DMS153 (cell line): ENCODE measurements at regions not wholly inside any gene's neighbourhood (a gene's known extent, or its start where the extent isn't known, plus 50 kb on each side); places are given as distances from the start of the nearest gene placed in this dataset.

Source experiments
- DNase-seq: peaks from one replicate; lab custom pipeline; 2025; lab: John Stamatoyannopoulos, UW

DNA sequence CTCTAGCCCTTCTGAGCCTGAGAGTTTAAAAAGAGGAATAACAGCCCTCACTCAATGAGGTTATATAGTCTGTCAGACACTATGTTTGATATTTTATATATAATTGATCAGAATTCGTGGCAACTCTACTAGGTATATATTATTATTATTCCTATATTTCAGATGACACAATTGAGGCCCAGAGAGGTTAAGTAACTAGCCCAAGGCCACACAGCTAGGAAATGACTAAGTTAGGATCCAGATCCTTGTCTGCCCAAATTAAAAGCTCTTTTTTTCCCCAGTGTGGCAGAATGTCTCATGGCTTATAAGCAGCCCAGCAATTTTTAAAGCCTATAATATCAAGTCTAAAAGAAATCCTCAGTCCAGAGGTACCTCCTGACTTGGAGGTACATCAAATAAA lies 1119.9 kb upstream of the AUTS2 start:
- no peak for DNase-seq

GRCh38 chr7:68482800-68483199 lies 1115.5 kb upstream of the AUTS2 start:
- no peak for DNase-seq

GRCh38 chr7:68484731-68485130 lies 1113.5 kb upstream of the AUTS2 start:
- DNase-seq: no peak

GRCh38 chr7:68485253-68485917 lies 1112.9 kb upstream of the AUTS2 start:
- DNase-seq: no peak

- DNase-seq: no peak
Measured at GRCh38 chr7:68488341-68489060, 1109.8 kb upstream of the AUTS2 start.

DNA sequence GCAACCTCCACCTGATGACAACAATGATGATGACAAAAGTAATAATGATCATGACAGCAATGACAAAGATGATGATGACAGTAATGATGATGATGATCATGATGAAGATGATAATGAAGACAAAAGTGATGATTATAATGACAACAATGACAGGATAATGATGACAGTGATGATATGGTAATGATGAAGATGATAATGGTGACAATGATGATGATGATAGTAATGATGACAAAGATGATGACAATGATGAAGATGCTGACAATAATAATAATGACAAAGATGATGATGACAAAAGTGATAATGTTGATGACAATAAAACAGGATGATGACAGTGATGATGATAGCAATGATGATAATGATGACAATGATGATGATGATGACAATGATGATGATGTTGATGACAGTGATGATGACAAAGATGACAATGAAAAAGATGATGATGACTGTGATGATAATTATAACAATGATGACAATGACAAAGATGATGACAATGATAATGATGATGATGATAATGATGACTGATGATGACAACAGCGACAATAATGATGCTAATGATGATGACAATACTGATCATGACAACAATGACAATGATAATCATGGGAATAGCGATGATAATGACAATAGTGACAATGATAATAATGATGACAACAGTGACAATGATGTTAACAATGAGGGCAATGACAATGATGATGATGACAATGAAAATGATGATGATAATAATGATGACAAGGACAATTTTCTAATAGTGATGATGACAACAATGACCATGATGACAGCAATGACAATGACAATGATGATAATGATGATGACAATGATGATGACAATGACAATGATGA lies 1106.5 kb upstream of the AUTS2 start:
- no peak for DNase-seq

DNA sequence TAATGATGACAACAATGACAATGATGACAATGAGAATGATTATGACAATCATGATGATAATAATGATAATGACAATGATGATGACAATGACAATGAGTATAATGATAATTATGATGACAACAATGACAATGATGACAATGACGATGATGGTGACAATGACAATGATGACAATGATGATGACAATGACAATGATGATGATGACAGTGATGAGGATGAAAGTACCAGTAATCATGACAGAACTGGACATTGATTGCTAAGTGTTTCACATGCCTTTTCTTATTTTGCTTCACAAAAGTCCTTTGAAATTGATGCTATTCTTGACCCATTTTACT lies 1106.0 kb upstream of the AUTS2 start:
- no peak for DNase-seq

DNA sequence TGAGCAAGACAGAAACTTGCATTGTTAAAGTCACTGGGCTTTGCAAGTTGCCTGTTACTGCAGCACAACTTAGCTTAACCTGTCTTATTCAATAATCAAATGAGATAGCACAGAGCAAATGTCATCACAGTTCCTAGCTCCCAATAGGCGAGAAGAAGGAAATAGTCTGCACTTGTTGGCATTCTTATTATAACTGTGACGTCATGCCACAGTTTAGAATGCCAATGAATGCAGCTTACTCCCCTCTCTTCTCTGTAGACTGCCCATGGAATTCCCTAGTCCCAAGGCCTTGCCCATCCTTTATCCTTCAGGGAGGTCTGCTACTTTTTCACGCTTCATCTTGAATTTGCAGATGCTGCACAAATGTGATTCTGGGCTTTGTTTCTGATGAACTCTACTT lies 1094.9 kb upstream of the AUTS2 start:
- DNase-seq: no peak

DNA sequence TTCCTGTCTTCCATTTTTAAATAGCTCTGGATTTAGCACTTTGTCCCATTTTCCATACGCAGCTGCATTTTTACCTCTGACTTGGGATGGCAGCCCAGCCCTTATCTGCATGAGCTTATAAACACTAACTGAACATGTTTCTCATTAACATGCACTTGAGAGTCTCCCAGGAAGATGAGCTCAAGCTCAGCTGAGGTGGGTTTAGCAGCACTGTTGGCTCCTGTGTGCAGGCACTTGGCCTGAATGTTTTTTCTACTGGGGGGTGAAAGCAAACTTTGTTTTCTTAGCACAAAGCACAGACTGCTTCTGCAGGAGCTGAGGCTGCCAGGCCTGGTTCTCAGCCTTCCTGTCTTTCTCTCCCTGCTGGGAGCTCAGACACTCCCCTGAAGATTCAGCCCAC lies 1093.6 kb upstream of the AUTS2 start:
- no peak for DNase-seq

GRCh38 chr7:68505721-68506120 lies 1092.6 kb upstream of the AUTS2 start:
- no peak for DNase-seq

DNA sequence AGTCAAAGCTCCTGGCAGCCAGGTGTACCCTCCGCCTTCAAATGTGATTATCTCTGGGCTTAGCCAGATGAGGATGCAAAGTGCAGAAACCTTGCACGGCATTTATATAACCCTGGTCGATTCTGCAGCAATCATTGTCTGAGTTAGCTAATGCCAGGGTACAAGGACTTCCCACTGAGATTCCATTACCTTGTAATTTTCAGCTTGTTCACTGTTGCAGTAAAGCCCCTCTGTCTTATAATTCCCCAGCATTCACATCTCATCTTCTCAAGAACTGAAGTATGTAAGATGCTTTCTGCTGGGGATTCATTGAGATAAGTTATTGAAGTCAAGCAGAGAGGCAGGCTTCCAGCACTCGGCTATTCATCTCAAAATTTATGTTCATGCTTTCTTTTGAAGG lies 1090.6 kb upstream of the AUTS2 start:
- no peak for DNase-seq

GRCh38 chr7:68509054-68509453 lies 1089.2 kb upstream of the AUTS2 start:
- DNase-seq: no peak

DNA sequence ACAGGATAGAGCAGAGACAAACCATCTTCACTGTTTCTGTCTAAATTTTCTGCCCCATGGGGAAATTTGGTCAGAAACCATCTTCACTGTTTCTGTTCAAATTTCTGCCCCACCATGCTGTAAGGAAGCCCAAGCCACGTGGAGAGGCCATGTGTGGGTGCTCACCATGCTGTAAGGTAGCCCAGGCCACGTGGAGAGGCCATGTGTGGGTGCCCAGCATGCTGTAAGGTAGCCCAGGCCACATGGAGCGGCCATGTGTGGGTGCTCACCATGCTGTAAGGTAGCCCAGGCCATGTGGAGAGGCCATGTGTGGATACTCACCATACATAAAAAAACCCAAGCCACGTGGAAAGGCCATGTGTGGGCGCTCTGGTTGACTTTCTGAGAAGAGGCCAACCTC lies 1088.7 kb upstream of the AUTS2 start:
- DNase-seq: no peak

DNA sequence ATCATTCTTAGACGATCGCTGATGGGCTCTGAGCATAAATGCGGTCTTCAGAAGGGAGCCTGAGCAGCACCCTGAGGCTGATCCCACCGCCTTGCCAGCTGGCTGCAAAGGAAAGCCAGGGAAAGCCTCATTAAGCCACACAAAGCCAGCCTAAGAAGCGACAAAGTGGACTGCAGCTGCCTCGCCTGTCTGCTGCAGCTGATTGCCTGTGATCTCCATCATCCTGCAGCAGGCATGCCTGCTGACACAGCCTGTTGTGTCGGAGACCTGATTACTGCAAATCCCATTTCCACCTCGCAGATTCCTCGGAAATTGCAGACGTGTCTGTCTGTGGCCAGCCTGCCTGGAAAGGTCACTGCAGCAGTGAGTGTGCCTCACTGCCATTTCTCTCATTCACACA lies 1087.0 kb upstream of the AUTS2 start:
- no peak for DNase-seq

GRCh38 chr7:68512466-68512865 lies 1085.8 kb upstream of the AUTS2 start:
- DNase-seq: no peak

GRCh38 chr7:68518060-68518459 lies 1080.2 kb upstream of the AUTS2 start:
- DNase-seq: no peak

DNA sequence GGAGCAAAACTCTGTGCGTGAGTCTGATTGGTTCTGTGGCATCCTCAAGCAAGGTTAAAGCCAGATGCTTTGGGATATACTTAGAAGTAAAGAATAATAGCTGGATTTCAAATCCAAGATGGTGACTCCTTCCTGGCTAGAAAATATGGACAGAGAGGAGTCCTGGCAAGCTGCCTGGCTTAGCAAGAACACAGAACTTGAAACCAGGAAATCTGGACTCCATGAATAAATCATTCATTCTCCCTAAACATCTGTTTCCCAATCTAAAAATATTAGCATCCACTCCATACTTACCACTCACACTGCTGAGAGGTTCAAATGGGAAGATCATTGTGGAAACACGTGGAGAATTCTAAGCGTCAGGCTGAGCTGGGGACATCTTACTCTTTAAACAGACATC lies 1074.1 kb upstream of the AUTS2 start:
- no peak for DNase-seq

- no peak for DNase-seq
Measured at GRCh38 chr7:68529221-68529620, 1069.1 kb upstream of the AUTS2 start.

DNA sequence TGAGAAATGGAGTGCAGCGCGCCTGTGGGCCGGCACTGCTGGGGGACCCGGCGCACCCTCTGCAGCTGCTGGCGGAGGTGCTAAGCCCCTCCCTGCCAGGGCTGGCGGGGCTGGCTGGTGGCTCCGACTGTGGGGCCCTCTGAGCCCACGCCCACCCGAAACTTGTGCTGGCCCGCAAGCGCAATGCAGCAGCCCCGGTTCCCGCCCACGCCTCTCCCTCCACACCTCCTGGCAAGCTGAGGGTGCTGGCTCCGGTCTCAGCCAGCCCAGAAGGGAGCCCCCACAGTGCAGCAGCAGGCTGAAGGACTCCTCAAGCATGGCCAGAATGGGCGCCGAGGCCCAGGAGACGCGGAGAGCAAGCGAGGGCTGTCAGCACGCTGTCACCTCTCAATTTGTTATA lies 1063.0 kb upstream of the AUTS2 start:
- DNase-seq: no peak

GRCh38 chr7:68537051-68537773 lies 1061.1 kb upstream of the AUTS2 start:
- DNase-seq: no peak

GRCh38 chr7:68537774-68538071 lies 1060.6 kb upstream of the AUTS2 start:
- no peak for DNase-seq

- peak; percentile 17 for DNase-seq
Measured at GRCh38 chr7:68542831-68543230, 1055.4 kb upstream of the AUTS2 start.

DNA sequence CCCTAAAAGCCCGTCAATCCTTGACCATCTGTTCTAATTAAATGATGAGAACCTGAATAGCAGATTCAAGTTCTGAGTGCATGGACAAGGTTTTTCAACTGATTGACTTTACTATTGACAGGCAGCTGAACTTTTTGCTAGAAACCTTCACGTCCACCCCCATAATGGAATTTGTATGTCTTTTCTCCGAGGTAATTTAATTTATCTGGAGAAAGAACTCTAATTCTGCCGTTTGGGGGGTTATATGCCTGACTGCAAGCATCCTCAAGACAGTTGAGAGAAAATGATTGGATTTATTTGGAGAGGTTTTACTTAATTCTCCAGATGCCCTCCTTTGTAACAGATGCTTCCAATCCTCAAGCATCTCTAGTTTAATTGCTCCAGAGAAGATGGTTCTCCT lies 1053.4 kb upstream of the AUTS2 start:
- no peak for DNase-seq
